A673 (cell line): ENCODE measurements at regions not wholly inside any gene's neighbourhood (a gene's known extent, or its start where the extent isn't known, plus 50 kb on each side); places are given as distances from the start of the nearest gene placed in this dataset.

ENCODE experiments used
- BruUV-seq: library from RNA; stranded (reverse); fragments of 400-500 nt; replicated peaks from 2 replicates; lab custom pipeline; 2021; lab: Mats Ljungman, UMichigan
- CTCF ChIA-PET: fragments of 300-600 bp; sonication (Branson Sonifier 250); formaldehyde crosslinking; loops from one replicate; lab custom pipeline; 2022; ENCODE audit warnings: antibody characterized with exemption; lab: Charles Lee
- POLR2A ChIA-PET: fragments of 300-600 bp; sonication (Branson Sonifier 250); formaldehyde crosslinking; loops from one replicate; lab custom pipeline; 2022; ENCODE audit warnings: antibody characterized with exemption; ENCODE audit not compliant: low non-redundant PET; lab: Charles Lee
- DNase-seq: peaks from one replicate; pipeline ENCODE4 v3.0.0-alpha.2; 2015; ENCODE audit warnings: low spot score
- H3K27ac ChIP-seq: fragments of 200-600 bp; sonication (generic); 2 replicates; pipeline ENCODE4 v1.5.1; 2016; ENCODE audit warnings: mixed run types, low read depth, mild to moderate bottlenecking, mixed read lengths, antibody characterized with exemption, low read length; ENCODE audit not compliant: poor library complexity, severe bottlenecking
- H3K27me3 ChIP-seq: fragments of 200-600 bp; sonication (generic); replicated peaks from 2 replicates; pipeline ENCODE4 v1.6.1; 2017; ENCODE audit warnings: mixed run types, low read depth, mild to moderate bottlenecking, mixed read lengths, antibody characterized with exemption, low read length; ENCODE audit not compliant: insufficient read depth, poor library complexity
- H3K36me3 ChIP-seq: fragments of 200-600 bp; sonication (generic); 2 replicates; pipeline ENCODE4 v1.6.1; 2016; ENCODE audit warnings: mixed run types, mild to moderate bottlenecking, mixed read lengths, antibody characterized with exemption, low read length; ENCODE audit not compliant: insufficient read depth, poor library complexity, severe bottlenecking
- H3K4me1 ChIP-seq: fragments of 200-600 bp; sonication (generic); 2 replicates; pipeline ENCODE4 v1.6.1; 2017; ENCODE audit warnings: mixed run types, mild to moderate bottlenecking, mixed read lengths, antibody characterized with exemption, low read length; ENCODE audit not compliant: insufficient read depth, poor library complexity, severe bottlenecking
- H3K4me3 ChIP-seq: fragments of 200-600 bp; sonication (generic); 2 replicates; pipeline ENCODE4 v1.5.1; 2016; ENCODE audit warnings: low read depth, mixed run types, mild to moderate bottlenecking, mixed read lengths, low read length; ENCODE audit not compliant: poor library complexity, severe bottlenecking
- H3K9me3 ChIP-seq: fragments of 200-600 bp; sonication (generic); 2 replicates; pipeline ENCODE4 v1.6.1; 2016; ENCODE audit warnings: mixed run types, low read depth, mild to moderate bottlenecking, mixed read lengths, antibody characterized with exemption, low read length; ENCODE audit not compliant: poor library complexity, severe bottlenecking
- CTCF ChIP-seq: fragments of 300-800, 200-600 bp; sonication (generic); conservative IDR thresholded peaks from 2 replicates; pipeline ENCODE4 v1.5.1; 2017; ENCODE audit warnings: low read depth, mild to moderate bottlenecking, antibody characterized with exemption, low read length, moderate library complexity, mixed read lengths
- EZH2 ChIP-seq: fragments of 200-600 bp; sonication (generic); IDR thresholded peaks from 2 replicates; pipeline ENCODE4 v1.6.1; 2017; ENCODE audit warnings: borderline replicate concordance, low read depth, mild to moderate bottlenecking, mixed read lengths, antibody characterized with exemption, low read length; ENCODE audit not compliant: poor library complexity, severe bottlenecking
- intact Hi-C: fragments of 100-400 bp; cut with micrococcal nuclease; formaldehyde crosslinking; loops from one replicate; pipeline ENCODE4 v1.10.0; 2022; ENCODE audit not compliant: unreplicated experiment

- no peak overlapping the region for H3K4me3 ChIP-seq
- no peak for DNase-seq
- BruUV-seq: no TSS peak
- no peaks in the 10 kb centered on the region for H3K4me1 ChIP-seq
- ChIA-PET POLR2A (no interaction called here), CTCF (no interaction called here)
- H3K27ac ChIP-seq: no peak overlapping the region
- no peak for TF ChIP-seq CTCF
- no peaks in the 10 kb centered on the region for H3K36me3 ChIP-seq
- no peaks in the 10 kb centered on the region for H3K9me3 ChIP-seq
- no peaks in the 10 kb centered on the region for H3K27me3 ChIP-seq
- intact Hi-C loops: no loop called here
Observed at GRCh38 chr18:67954594-67954993, 438.1 kb upstream of the DSEL start.

- ChIA-PET POLR2A (no interaction called here), CTCF (no interaction called here)
- no peaks in the 10 kb centered on the region for H3K36me3 ChIP-seq
- TF ChIP-seq EZH2 (no peak), CTCF (no peak)
- no peak overlapping the region for H3K4me3 ChIP-seq
- H3K27me3 ChIP-seq: no peaks in the 10 kb centered on the region
- BruUV-seq: no TSS peak
- no peak for DNase-seq
- intact Hi-C loops: no loop called here
- H3K4me1 ChIP-seq: no peaks in the 10 kb centered on the region
- H3K27ac ChIP-seq: no peak overlapping the region
- no peaks in the 10 kb centered on the region for H3K9me3 ChIP-seq
Observed at GRCh38 chr18:67951137-67951536, 434.6 kb upstream of the DSEL start.

GRCh38 chr18:67938660-67939059, 422.1 kb upstream of the DSEL start:
- POLR2A ChIA-PET: no interaction called here
- no peak overlapping the region for H3K27ac ChIP-seq
- BruUV-seq: no TSS peak
- CTCF ChIA-PET: no interaction called here
- DNase-seq: no peak
- intact Hi-C loops: no loop called here
- no peaks in the 10 kb centered on the region for H3K4me1 ChIP-seq
- no peak overlapping the region for H3K4me3 ChIP-seq
- H3K36me3 ChIP-seq: no peaks in the 10 kb centered on the region
- no peak for TF ChIP-seq CTCF
- no peak for TF ChIP-seq EZH2
- no peaks in the 10 kb centered on the region for H3K9me3 ChIP-seq
- no peaks in the 10 kb centered on the region for H3K27me3 ChIP-seq
